ENCODE measurements at regions not wholly inside any gene's neighbourhood (a gene's known extent, or its start where the extent isn't known, plus 50 kb on each side); places are given as distances from the start of the nearest gene placed in this dataset.

DNA sequence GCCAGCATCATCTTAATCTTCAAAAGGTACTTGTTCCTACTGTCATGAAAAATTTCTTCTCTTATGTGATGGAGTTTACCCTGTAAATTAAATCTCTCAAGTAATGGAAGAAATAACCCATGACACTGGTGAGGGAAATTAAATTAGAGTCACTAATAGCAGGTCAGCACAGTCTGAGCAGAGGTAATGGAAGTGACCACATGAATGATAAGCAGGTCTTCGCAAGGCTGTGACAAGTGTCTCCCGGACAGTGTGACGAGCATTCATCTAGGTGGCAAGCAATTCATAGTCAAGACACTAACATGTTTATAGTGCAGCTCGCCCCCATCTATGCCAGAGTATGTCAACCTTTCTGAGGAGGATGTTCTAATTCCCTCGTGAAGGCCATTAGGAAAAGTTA lies 249.2 kb downstream of the FRK start:
- TF ChIP-seq CTCF (IDR thresholded peaks at IDR 0.05; ENCODE audit: insufficient read depth, low read depth, low read length), result no peak
- no peak overlapping the region for H3K4me3 ChIP-seq (ENCODE audit: low read depth, low read length)
- DNase-seq (ENCODE audit: low read depth), result no peak

- H3K4me3 ChIP-seq (ENCODE audit: low read depth, low read length), result no peak overlapping the region
- no peak for DNase-seq (ENCODE audit: low read depth)
- TF ChIP-seq CTCF (IDR thresholded peaks at IDR 0.05; ENCODE audit: insufficient read depth, low read depth, low read length), result no peak
Measured at GRCh38 chr6:115798229-115798628, 262.5 kb downstream of the FRK start.

DNA sequence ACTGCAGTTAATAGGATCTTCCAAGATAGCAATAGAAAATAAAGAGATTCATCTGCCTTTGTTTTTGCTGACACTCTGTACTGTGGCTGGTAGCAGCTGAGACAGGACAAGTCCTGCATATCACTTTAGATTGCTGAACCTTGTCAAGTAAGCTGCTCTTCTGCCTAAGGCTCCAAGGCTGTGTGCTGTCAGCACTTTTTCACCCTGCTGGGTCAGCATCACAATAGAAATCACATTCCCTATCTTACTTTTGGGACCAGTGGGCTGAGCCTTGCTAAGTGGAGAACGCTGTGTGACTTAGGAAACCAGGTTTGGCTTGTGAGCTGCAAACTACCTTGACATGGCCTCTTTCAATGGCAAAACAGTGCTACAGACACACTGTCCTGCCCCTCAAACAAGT lies 263.9 kb downstream of the FRK start:
- DNase-seq (ENCODE audit: low read depth), result no peak
- no peak overlapping the region for H3K4me3 ChIP-seq (ENCODE audit: low read depth, low read length)
- no peak for TF ChIP-seq CTCF (IDR thresholded peaks at IDR 0.05; ENCODE audit: insufficient read depth, low read depth, low read length)

- no peak for TF ChIP-seq CTCF (IDR thresholded peaks at IDR 0.05; ENCODE audit: insufficient read depth, low read depth, low read length)
- DNase-seq (ENCODE audit: low read depth), result no peak
- no peak overlapping the region for H3K4me3 ChIP-seq (ENCODE audit: low read depth, low read length)
Measured at GRCh38 chr6:115796061-115796460, 264.6 kb downstream of the FRK start.

DNA sequence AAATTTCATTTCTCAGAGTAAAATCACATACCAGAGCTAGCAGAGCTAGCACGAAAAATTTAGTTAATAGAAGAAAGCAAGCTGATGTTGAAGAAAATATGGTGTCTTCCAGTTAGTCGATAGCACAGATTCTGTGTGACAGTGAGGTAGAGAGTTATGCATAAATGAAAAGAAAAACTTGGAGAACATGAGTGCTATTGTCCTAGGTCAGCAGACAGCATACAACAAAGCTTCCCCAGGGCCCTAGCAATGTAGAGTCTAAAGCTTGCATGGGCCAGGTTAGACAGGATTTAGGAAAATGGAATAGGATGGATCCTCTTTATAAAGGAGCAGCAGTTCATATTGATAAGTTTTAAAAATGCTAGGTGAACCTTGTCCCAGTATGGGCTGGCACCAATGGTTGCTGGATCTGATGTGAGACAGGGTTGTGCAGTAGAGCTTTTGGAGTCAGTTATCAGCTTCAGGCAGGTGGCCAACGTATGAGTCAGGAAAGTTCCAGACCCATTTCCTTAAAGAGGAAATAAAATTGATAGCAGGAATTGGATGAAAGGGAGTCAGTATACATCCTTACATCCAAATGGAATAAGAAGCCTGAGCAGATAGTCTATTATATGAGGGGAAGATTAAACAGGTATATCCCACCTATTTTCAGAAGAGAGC lies 277.2 kb downstream of the FRK start:
- DNase-seq (ENCODE audit: low read depth), result no peak
- TF ChIP-seq CTCF (IDR thresholded peaks at IDR 0.05; ENCODE audit: insufficient read depth, low read depth, low read length), result no peak
- H3K4me3 ChIP-seq (ENCODE audit: low read depth, low read length), result no peak overlapping the region

DNA sequence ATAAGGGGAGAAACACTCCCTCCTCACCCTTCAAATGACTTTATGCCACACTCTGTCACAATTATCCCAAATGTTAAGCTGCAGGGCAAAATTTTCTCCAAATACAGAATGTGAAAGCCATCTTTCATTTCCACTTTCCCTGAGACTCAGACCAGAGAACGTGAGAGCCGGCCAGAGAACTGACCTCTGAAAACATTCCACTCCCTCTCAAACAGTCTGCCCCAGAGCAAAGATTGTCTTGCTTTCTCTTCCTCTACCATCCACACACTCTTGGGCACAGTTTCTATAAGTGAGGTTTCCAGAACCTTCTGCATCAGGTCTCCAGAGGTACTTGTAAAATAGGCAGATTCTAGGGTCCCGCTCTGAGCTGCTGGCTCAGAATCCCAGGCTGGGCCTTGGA lies 278.1 kb downstream of the FRK start:
- H3K4me3 ChIP-seq (ENCODE audit: low read depth, low read length), result no peak overlapping the region
- DNase-seq (ENCODE audit: low read depth), result no peak
- no peak for TF ChIP-seq CTCF (IDR thresholded peaks at IDR 0.05; ENCODE audit: insufficient read depth, low read depth, low read length)

- no peak overlapping the region for H3K4me3 ChIP-seq (ENCODE audit: low read depth, low read length)
- no peak for DNase-seq (ENCODE audit: low read depth)
- TF ChIP-seq CTCF (IDR thresholded peaks at IDR 0.05; ENCODE audit: insufficient read depth, low read depth, low read length), result no peak
Measured at GRCh38 chr6:115773741-115774140, 286.9 kb downstream of the FRK start.

Data from fibroblast of villous mesenchyme (primary cell).